Renal cortical epithelial cell (primary cell): ENCODE measurements at regions not wholly inside any gene's neighbourhood (a gene's known extent, or its start where the extent isn't known, plus 50 kb on each side); places are given as distances from the start of the nearest gene placed in this dataset.

Source experiments
- DNase-seq: peaks from one replicate; pipeline ENCODE4 v3.0.0-alpha.2; 2011; ENCODE audit warnings: low read depth

- no peak for DNase-seq
These were observed 62.7 kb upstream of the BRINP3 start for GRCh38 chr1:190540366-190540765.

GRCh38 chr1:190551638-190552037, 74.0 kb upstream of the BRINP3 start:
- no peak for DNase-seq

GRCh38 chr1:190560161-190560681, 82.6 kb upstream of the BRINP3 start:
- DNase-seq: no peak

GRCh38 chr1:190563230-190563629, 85.6 kb upstream of the BRINP3 start:
- DNase-seq: no peak

GRCh38 chr1:190564117-190564516, 86.5 kb upstream of the BRINP3 start:
- DNase-seq: no peak

- no peak for DNase-seq
These were observed 100.4 kb upstream of the BRINP3 start for GRCh38 chr1:190578017-190578416.

GRCh38 chr1:190578526-190578925, 100.9 kb upstream of the BRINP3 start:
- DNase-seq: no peak

GRCh38 chr1:190579552-190580193, 102.0 kb upstream of the BRINP3 start:
- peak; percentile 0 for DNase-seq

GRCh38 chr1:190583862-190584261, 106.2 kb upstream of the BRINP3 start:
- no peak for DNase-seq

GRCh38 chr1:190588424-190588823, 110.8 kb upstream of the BRINP3 start:
- DNase-seq: no peak

- DNase-seq: no peak
These were observed 117.8 kb upstream of the BRINP3 start for GRCh38 chr1:190595438-190595837.

GRCh38 chr1:190597294-190597693, 119.6 kb upstream of the BRINP3 start:
- no peak for DNase-seq

- DNase-seq: no peak
These were observed 122.0 kb upstream of the BRINP3 start for GRCh38 chr1:190599670-190600069.

GRCh38 chr1:190602325-190602724, 124.7 kb upstream of the BRINP3 start:
- DNase-seq: no peak

- no peak for DNase-seq
These were observed 130.6 kb upstream of the BRINP3 start for GRCh38 chr1:190608282-190608681.

- DNase-seq: no peak
These were observed 138.2 kb upstream of the BRINP3 start for GRCh38 chr1:190615818-190616217.

- no peak for DNase-seq
These were observed 138.6 kb upstream of the BRINP3 start for GRCh38 chr1:190616235-190616634.

- no peak for DNase-seq
These were observed 142.1 kb upstream of the BRINP3 start for GRCh38 chr1:190619724-190620123.

- peak; percentile 2 for DNase-seq
These were observed 155.8 kb upstream of the BRINP3 start for GRCh38 chr1:190633488-190633887.

GRCh38 chr1:190634134-190634533, 156.5 kb upstream of the BRINP3 start:
- DNase-seq: no peak

- no peak for DNase-seq
These were observed 171.9 kb upstream of the BRINP3 start for GRCh38 chr1:190649553-190649952.

GRCh38 chr1:190658907-190659306, 181.2 kb upstream of the BRINP3 start:
- no peak for DNase-seq

- no peak for DNase-seq
These were observed 186.3 kb upstream of the BRINP3 start for GRCh38 chr1:190663962-190664361.

GRCh38 chr1:190665045-190665444, 187.4 kb upstream of the BRINP3 start:
- no peak for DNase-seq
